Left lobe of liver (tissue), 2 donors: ENCODE measurements at regions not wholly inside any gene's neighbourhood (a gene's known extent, or its start where the extent isn't known, plus 50 kb on each side); places are given as distances from the start of the nearest gene placed in this dataset.

Experiments
- ATAC-seq: fragments of 200-7000 bp; cut with Tn5 transposase; one replicate; pipeline ENCODE4 v1.9.1; 2020; ENCODE audit warnings: mild to moderate bottlenecking, moderate library complexity
- DNase-seq: peaks from one replicate; pipeline ENCODE4 v3.0.0-alpha.2; 2020; ENCODE audit warnings: low spot score
- donor health status: DM: no; HTN: no; CAD: no; lungs with moderate emphysema.
- donor health status: DM: no; HTN: yes; CAD: no.

GRCh38 chr13:63044589-63045313 is 1629.1 kb upstream of the PCDH20 start:
- ATAC-seq: no peak
- DNase-seq: no peak

DNA sequence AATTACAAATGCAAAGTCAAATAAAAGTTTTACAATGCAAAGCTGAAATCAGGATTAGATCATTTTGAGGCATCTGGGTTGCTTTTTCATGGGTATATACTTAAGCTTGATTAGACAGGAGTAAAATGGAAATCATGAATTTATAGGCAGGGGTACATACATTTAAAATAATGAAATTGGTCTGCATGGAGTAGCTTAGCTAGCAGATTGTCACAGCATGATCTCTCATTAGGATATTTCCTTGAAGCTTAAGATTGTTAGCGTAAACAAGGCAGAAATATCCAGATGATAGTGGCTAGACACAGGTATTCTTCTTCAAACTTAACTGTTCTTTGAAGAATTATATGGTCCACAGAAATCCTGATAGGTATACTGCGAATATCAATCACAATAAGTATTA is 1627.0 kb upstream of the PCDH20 start:
- DNase-seq: no peak
- ATAC-seq: no peak

- no peak for ATAC-seq
- DNase-seq: no peak
Measured at GRCh38 chr13:63041640-63042414, 1626.2 kb upstream of the PCDH20 start.

DNA sequence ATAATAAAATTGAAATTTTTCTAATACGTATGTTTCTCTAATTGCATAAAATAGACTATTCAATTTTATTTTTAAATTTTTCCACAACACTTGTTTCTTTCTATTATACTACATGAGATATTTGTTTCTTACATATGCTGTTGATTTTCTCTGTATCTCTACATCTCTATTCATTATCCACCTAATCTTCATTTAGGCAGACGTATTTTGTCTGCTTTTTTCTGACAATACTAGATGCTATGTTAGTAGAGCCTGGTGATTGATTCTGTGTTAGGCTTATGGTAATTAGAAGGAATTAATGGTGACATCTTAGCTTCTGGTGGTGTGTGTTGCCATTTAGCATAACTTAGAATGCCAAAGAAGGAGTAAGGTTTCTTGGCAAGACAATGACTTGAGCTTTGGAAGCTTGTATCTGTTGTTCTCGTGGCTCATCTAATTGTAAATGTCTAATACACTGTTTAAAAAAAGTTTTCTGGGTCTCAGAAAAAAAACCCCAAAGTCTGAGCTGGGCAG is 1610.7 kb upstream of the PCDH20 start:
- DNase-seq (no peak), ATAC-seq (no peak)

- DNase-seq (no peak), ATAC-seq (no peak)
Measured at GRCh38 chr13:63025741-63026140, 1610.1 kb upstream of the PCDH20 start.

- DNase-seq (no peak), ATAC-seq (no peak)
Measured at GRCh38 chr13:63024458-63024857, 1608.8 kb upstream of the PCDH20 start.

- ATAC-seq: no peak
- DNase-seq: no peak
Measured at GRCh38 chr13:63011996-63012395, 1596.3 kb upstream of the PCDH20 start.

GRCh38 chr13:63010072-63010658 is 1594.5 kb upstream of the PCDH20 start:
- ATAC-seq: no peak
- no peak for DNase-seq

- ATAC-seq: no peak
- no peak for DNase-seq
Measured at GRCh38 chr13:63005625-63006024, 1590.0 kb upstream of the PCDH20 start.

- no peak for ATAC-seq
- DNase-seq: no peak
Measured at GRCh38 chr13:62997696-62998095, 1582.0 kb upstream of the PCDH20 start.

- ATAC-seq: no peak
- DNase-seq: no peak
Measured at GRCh38 chr13:62997038-62997599, 1581.5 kb upstream of the PCDH20 start.

- DNase-seq: no peak
- no peak for ATAC-seq
Measured at GRCh38 chr13:62973804-62974203, 1558.2 kb upstream of the PCDH20 start.

GRCh38 chr13:62964522-62964921 is 1548.9 kb upstream of the PCDH20 start:
- no peak for ATAC-seq
- DNase-seq: no peak

DNA sequence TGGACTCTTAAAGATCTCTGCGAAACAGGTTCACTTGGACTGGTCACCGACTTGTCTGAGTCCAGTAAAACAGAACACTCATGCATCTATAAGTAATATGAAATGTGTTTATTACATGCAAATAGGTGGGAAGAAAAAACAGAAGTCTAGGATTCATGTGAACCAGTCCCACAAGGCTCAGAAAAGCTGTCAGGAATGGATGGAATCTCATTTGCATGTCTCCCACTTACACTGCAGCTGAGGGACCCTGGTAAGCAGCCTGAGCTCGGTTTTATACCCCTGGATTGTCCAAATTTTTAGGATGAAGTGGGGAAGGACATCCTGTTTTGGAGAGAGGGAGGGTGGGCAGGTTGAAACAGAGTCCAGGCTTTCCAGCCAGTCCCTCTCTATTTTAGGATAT is 1545.1 kb upstream of the PCDH20 start:
- DNase-seq (no peak), ATAC-seq (no peak)

GRCh38 chr13:62933809-62934208 is 1518.2 kb upstream of the PCDH20 start:
- DNase-seq: no peak
- no peak for ATAC-seq

- DNase-seq (no peak), ATAC-seq (no peak)
Measured at GRCh38 chr13:62932256-62932883, 1516.7 kb upstream of the PCDH20 start.

GRCh38 chr13:62931853-62932252 is 1516.2 kb upstream of the PCDH20 start:
- ATAC-seq (no peak), DNase-seq (no peak)

- no peak for DNase-seq
- no peak for ATAC-seq
Measured at GRCh38 chr13:62924395-62924794, 1508.7 kb upstream of the PCDH20 start.

DNA sequence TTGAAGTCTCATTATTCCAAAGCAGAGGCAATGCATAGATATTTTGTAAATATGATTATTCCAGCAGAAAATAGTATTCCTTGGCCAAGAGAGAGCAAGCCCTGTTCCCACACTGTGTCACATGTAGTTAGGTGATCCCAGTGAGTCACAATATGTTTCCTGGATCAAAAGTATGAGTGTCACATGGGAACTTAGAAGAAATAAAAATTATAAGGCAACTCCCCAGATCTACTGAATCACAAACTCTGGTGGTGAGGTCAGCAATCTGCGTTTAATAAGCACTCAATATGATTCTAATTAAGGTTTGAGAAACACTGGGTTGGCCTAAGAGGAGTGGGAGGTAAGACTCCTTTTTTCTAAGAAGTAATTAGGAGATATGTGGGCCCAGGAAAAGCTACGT is 1504.5 kb upstream of the PCDH20 start:
- DNase-seq: no peak
- ATAC-seq: no peak

- DNase-seq (no peak), ATAC-seq (no peak)
Measured at GRCh38 chr13:62919491-62919890, 1503.8 kb upstream of the PCDH20 start.

DNA sequence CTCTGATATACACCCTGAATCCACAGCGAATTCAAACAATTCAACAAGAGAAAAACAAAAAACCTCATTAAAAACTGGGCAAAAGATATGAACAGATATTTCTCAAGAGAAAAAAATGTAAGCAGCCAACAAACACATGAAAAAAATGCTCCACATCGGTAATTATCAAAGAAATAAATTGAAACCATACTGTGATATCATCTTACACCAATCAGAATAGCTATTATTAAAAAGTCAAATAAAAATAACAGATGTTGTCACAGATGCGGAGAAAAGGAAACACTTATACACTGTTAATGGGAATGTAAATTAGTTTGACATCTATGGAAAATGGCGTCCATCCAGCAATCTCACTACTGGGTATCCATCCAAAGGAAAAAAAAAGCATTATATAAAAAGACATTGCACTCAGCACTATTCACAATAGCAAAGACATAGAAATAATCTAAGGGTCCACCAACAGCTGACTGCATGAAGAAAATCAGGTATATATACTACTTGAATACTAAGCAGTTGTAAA is 1495.0 kb upstream of the PCDH20 start:
- no peak for DNase-seq
- ATAC-seq: no peak
